PC-3 (cell line): ENCODE measurements at regions not wholly inside any gene's neighbourhood (a gene's known extent, or its start where the extent isn't known, plus 50 kb on each side); places are given as distances from the start of the nearest gene placed in this dataset.

ENCODE experiments used
- ATAC-seq: fragments of 200-7000 bp; cut with Tn5 transposase; 2 replicates; pipeline ENCODE4 v1.9.1; 2020; ENCODE audit warnings: mild to moderate bottlenecking, moderate library complexity
- BruUV-seq: library from RNA; stranded (reverse); fragments of 400-500 nt; replicated peaks from 2 replicates; lab custom pipeline; 2021; lab: Mats Ljungman, UMichigan
- CTCF ChIA-PET: fragments of 300-600 bp; sonication (Branson Sonifier 250); formaldehyde crosslinking; loops from one replicate; lab custom pipeline; 2022; ENCODE audit warnings: antibody characterized with exemption; lab: Charles Lee
- POLR2A ChIA-PET: fragments of 300-600 bp; sonication (Branson Sonifier 250); formaldehyde crosslinking; loops from one replicate; lab custom pipeline; 2022; ENCODE audit warnings: antibody characterized with exemption; ENCODE audit not compliant: unreplicated experiment; lab: Charles Lee
- DNase-seq: peaks from one replicate; pipeline ENCODE4 v3.0.0-alpha.2; 2015
- H2AFZ ChIP-seq: fragments of 300-600 bp; sonication (generic); 2 replicates; pipeline ENCODE4 v1.6.0; 2016; ENCODE audit warnings: antibody characterized with exemption, low read length
- H3F3A ChIP-seq: fragments of 300-600 bp; sonication (generic); one replicate; pipeline ENCODE4 v1.6.0; 2017; ENCODE audit warnings: antibody characterized with exemption, low read length, control low read depth, mild to moderate bottlenecking; ENCODE audit not compliant: unreplicated experiment
- H3K27ac ChIP-seq: fragments of 300-600 bp; sonication (generic); 2 replicates; pipeline ENCODE4 v1.5.1; 2016; ENCODE audit warnings: mild to moderate bottlenecking, low read length
- H3K27me3 ChIP-seq: fragments of 300-600 bp; sonication (generic); 2 replicates; pipeline ENCODE4 v1.6.1; 2016; ENCODE audit warnings: low read length, mixed read lengths
- H3K36me3 ChIP-seq: fragments of 300-600 bp; sonication (generic); 2 replicates; pipeline ENCODE4 v1.6.1; 2016; ENCODE audit warnings: low read depth, mixed run types, low read length, mixed read lengths
- H3K4me1 ChIP-seq: fragments of 300-600 bp; sonication (generic); 2 replicates; pipeline ENCODE4 v1.5.1; 2016; ENCODE audit warnings: low read length; ENCODE audit not compliant: insufficient read depth
- H3K4me2 ChIP-seq: fragments of 300-600 bp; sonication (generic); 2 replicates; pipeline ENCODE4 v1.6.0; 2016; ENCODE audit warnings: low read length
- H3K4me3 ChIP-seq: fragments of 300-600 bp; sonication (generic); 2 replicates; pipeline ENCODE4 v1.5.1; 2016; ENCODE audit warnings: mild to moderate bottlenecking, low read length, mixed read lengths
- H3K79me2 ChIP-seq: fragments of 300-600 bp; sonication (generic); 2 replicates; pipeline ENCODE4 v1.6.1; 2017; ENCODE audit warnings: low read length, mixed read lengths
- H3K9ac ChIP-seq: fragments of 300-600 bp; sonication (generic); 2 replicates; pipeline ENCODE4 v1.6.0; 2016; ENCODE audit warnings: mild to moderate bottlenecking, low read length
- H3K9me2 ChIP-seq: fragments of 300-600 bp; sonication (generic); replicated peaks from 2 replicates; pipeline ENCODE4 v1.6.1; 2016; ENCODE audit warnings: mixed run types, low read length, mixed read lengths
- H3K9me3 ChIP-seq: fragments of 300-600 bp; sonication (generic); 2 replicates; pipeline ENCODE4 v1.6.1; 2016; ENCODE audit warnings: low read length, mixed read lengths
- H4K20me1 ChIP-seq: fragments of 300-600 bp; sonication (generic); 2 replicates; pipeline ENCODE4 v1.6.1; 2016; ENCODE audit warnings: low read length, mixed read lengths
- CTCF ChIP-seq: fragments of 300-600 bp; sonication (generic); conservative IDR thresholded peaks from 2 replicates; pipeline ENCODE4 v1.5.1; 2017; ENCODE audit warnings: antibody characterized with exemption, low read depth, mild to moderate bottlenecking, low read length
- EZH2 ChIP-seq: fragments of 300-600 bp; sonication (generic); IDR thresholded peaks from one replicate; pipeline ENCODE4 v1.6.1; 2017; ENCODE audit warnings: antibody characterized with exemption, mild to moderate bottlenecking, low read length; ENCODE audit not compliant: unreplicated experiment
- EZH2phosphoT487 ChIP-seq: fragments of 300-600 bp; sonication (generic); IDR thresholded peaks from 2 replicates; pipeline ENCODE4 v1.6.1; 2018; ENCODE audit warnings: mild to moderate bottlenecking, antibody characterized with exemption, low read length, borderline replicate concordance
- intact Hi-C: fragments of 100-400 bp; cut with micrococcal nuclease; formaldehyde crosslinking; loops from 2 replicates; pipeline ENCODE4 v1.9.0; 2023

- Histone ChIP-seq H3F3A (no peaks in the 10 kb centered on the region), H3K4me1 (no peaks in the 10 kb centered on the region), H3K36me3 (no peaks in the 10 kb centered on the region), H3K4me2 (no peak overlapping the region), H3K79me2 (no peaks in the 10 kb centered on the region), H3K27ac (no peak overlapping the region), H3K9me3 (no peaks in the 10 kb centered on the region), H3K9ac (no peak overlapping the region), H3K9me2 (no peaks in the 10 kb centered on the region), H4K20me1 (no peaks in the 10 kb centered on the region), H3K4me3 (no peak overlapping the region), H3K27me3 (no peaks in the 10 kb centered on the region), H2AFZ (no peak overlapping the region)
- ChIA-PET CTCF (no interaction called here), POLR2A (no interaction called here)
- ATAC-seq = no peak
- TF ChIP-seq EZH2phosphoT487 (no peak), EZH2 (no peak), CTCF (no peak)
- BruUV-seq = no TSS peak
- intact Hi-C loops = no loop called here
- no peak for DNase-seq
Measured at GRCh38 chr3:89950772-89951171, 843.4 kb downstream of the EPHA3 start.

- no peaks in the 10 kb centered on the region for H3K36me3 ChIP-seq
- TF ChIP-seq EZH2phosphoT487 (no peak), CTCF (no peak), EZH2 (no peak)
- no peak overlapping the region for H3K9ac ChIP-seq
- no peaks in the 10 kb centered on the region for H4K20me1 ChIP-seq
- H3K9me3 ChIP-seq = no peaks in the 10 kb centered on the region
- no peak overlapping the region for H3K4me3 ChIP-seq
- ChIA-PET CTCF (no interaction called here), POLR2A (interaction anchor here (0.6 kb wide), 1 partner anchor 385 kb away, joined by 7 read pairs; no protein-coding TSS in a partner anchor)
- no peak overlapping the region for H2AFZ ChIP-seq
- no peaks in the 10 kb centered on the region for H3K9me2 ChIP-seq
- no peaks in the 10 kb centered on the region for H3K27me3 ChIP-seq
- no peak overlapping the region for H3K27ac ChIP-seq
- BruUV-seq = no TSS peak
- H3F3A ChIP-seq = no peaks in the 10 kb centered on the region
- peak; percentile 30 for DNase-seq
- intact Hi-C loops = no loop called here
- H3K79me2 ChIP-seq = no peaks in the 10 kb centered on the region
- no peaks in the 10 kb centered on the region for H3K4me1 ChIP-seq
- no peak overlapping the region for H3K4me2 ChIP-seq
- peak; percentile 27; the same call in 1 of the 2 replicates for ATAC-seq
Measured at GRCh38 chr3:89954137-89954536, 846.7 kb downstream of the EPHA3 start.

- H4K20me1 ChIP-seq = no peaks in the 10 kb centered on the region
- no TSS peak for BruUV-seq
- H3K4me2 ChIP-seq = no peak overlapping the region
- H3K9ac ChIP-seq = no peak overlapping the region
- POLR2A ChIA-PET = no interaction called here
- CTCF ChIA-PET = no interaction called here
- H2AFZ ChIP-seq = no peak overlapping the region
- no peaks in the 10 kb centered on the region for H3K36me3 ChIP-seq
- H3K9me3 ChIP-seq = no peaks in the 10 kb centered on the region
- DNase-seq (no peak), ATAC-seq (no peak)
- H3F3A ChIP-seq = no peaks in the 10 kb centered on the region
- H3K9me2 ChIP-seq = no peaks in the 10 kb centered on the region
- no peak overlapping the region for H3K4me3 ChIP-seq
- H3K4me1 ChIP-seq = no peaks in the 10 kb centered on the region
- no peaks in the 10 kb centered on the region for H3K79me2 ChIP-seq
- H3K27me3 ChIP-seq = no peaks in the 10 kb centered on the region
- no peak overlapping the region for H3K27ac ChIP-seq
- TF ChIP-seq CTCF = no peak
- TF ChIP-seq EZH2phosphoT487 = no peak
- intact Hi-C loops = no loop called here
Measured at GRCh38 chr3:89955156-89955555, 847.7 kb downstream of the EPHA3 start.
